Right lobe of liver (tissue), 4 donors: ENCODE measurements at regions not wholly inside any gene's neighbourhood (a gene's known extent, or its start where the extent isn't known, plus 50 kb on each side); places are given as distances from the start of the nearest gene placed in this dataset.

Experiments
- POLR2A ChIP-seq: fragments of 450-650 bp; IDR thresholded peaks from one replicate; pipeline ENCODE4 v1.6.1; 2017; ENCODE audit warnings: antibody characterized with exemption, mild to moderate bottlenecking
- TF ChIP-seq, protein P1 (sequence below), 4 donors: fragments of 200-600 bp in 3 of 4; fragments of 450-650 bp in 1 of 4; IDR thresholded peaks; one replicate each; pipeline versions ENCODE4 v1.5.1 to v1.8.0; 2016 to 2022; ENCODE audit warnings: antibody characterized with exemption in 4 of 4, mild to moderate bottlenecking in 2 of 4
- donor health status: DM: no; HTN: no; CAD: no.
- donor health status: DM: no; HTN: no; CAD: no.
- donor health status: DM: no; HTN: yes; CAD: no.

DNA sequence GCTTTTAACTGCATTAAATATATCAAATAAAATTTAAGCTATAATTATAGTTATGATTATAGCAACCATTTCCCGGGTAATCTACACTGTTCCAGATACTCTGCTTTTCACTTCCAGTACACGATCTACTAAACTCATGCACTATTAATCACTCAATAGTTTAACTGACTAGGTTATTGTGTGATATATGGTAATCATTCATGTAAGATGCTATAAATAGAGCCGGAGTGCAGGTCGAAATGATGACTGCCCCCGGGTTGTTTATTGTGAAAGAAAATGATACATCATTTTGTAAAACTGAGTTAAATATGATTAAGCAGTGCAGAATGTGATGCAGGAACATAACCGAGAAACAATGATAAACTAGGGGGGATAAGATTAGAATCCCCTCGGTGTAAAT is 434.6 kb upstream of the DSEL start:
- TF ChIP-seq, protein P1, sequence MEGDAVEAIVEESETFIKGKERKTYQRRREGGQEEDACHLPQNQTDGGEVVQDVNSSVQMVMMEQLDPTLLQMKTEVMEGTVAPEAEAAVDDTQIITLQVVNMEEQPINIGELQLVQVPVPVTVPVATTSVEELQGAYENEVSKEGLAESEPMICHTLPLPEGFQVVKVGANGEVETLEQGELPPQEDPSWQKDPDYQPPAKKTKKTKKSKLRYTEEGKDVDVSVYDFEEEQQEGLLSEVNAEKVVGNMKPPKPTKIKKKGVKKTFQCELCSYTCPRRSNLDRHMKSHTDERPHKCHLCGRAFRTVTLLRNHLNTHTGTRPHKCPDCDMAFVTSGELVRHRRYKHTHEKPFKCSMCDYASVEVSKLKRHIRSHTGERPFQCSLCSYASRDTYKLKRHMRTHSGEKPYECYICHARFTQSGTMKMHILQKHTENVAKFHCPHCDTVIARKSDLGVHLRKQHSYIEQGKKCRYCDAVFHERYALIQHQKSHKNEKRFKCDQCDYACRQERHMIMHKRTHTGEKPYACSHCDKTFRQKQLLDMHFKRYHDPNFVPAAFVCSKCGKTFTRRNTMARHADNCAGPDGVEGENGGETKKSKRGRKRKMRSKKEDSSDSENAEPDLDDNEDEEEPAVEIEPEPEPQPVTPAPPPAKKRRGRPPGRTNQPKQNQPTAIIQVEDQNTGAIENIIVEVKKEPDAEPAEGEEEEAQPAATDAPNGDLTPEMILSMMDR (IDR thresholded peaks at IDR 0.05) = no peak
- TF ChIP-seq POLR2A = no peak
